ENCODE measurements at regions not wholly inside any gene's neighbourhood (a gene's known extent, or its start where the extent isn't known, plus 50 kb on each side); places are given as distances from the start of the nearest gene placed in this dataset.

DNA sequence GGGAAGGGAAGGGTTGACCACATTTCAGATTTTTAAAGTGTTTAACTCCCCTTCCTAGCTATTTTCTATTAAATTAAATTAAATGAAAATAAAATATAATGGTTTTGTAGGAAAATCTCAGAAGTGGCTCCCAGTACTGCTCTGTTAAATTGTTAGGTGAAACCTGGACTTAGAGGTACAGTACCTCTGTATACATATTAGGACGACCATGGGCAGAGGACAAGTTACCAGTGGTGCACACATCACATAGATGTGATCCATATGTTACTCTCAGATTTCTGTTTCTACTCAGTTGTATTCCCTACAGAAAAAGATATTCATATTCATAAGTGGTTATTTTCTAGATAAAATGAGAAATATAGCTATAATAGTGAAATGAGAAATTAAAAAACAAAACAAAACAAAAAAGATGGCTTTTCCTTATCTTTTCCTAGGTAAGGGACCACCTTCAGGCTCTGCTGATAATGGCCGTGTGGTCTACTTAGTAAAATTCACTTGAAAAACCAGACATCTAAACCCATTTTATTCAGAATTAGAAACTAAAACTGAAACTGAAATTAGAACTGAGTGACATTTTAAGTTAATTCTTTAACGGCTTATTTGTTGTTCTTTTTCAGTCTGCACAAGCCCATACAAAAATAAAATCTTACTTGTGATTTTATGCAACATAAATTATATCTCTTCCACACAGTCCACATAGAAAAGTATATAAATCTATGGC, 832.5 kb upstream of the CHAC2 start:
- DNase-seq (ENCODE audit: low spot score) = no peak

DNA sequence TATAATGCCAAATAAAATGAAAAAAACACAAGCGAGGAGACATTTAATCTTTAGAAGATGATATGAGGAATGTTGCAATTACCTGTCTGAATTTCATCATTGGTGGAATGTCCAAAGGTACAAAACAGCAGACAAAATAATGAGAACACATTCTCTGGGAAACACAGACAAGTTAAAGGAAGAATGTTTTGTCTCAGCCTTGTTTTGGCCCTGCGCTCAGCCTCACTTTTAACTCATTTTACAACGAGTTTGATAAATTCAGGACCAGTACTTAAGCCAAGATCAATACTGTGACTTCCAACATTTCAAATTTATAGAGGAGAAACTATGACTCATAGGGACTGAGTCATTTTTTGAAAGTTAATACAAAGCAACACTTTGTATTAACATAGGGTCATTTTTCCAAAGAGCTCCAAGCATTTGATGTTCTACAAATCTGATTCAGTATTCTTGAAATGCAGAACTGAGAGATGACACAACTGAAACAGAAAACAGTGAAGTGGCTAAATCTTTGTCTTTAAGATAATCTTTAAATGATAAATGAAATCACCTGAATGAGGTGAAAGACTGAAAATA, 833.2 kb upstream of the CHAC2 start:
- no peak for DNase-seq (ENCODE audit: low spot score)

DNA sequence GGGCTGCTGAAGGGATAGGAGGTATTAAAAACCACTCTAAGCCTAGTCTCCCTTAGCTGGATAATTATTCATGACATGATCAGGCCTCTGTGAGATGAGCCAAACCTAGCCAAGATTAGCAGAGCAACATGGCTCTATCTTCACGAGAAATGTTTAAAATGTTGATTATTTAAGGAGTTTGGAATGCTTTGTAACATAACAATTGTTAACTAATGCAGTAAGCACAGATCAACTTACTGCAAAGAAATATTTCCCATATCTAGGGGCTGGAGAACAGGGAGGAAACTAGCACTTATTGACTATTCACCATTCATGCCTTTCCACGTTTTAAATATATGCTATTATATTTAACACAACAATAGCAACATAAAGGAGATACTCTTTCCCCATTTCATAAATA, 833.7 kb upstream of the CHAC2 start:
- DNase-seq (ENCODE audit: low spot score) = no peak

DNA sequence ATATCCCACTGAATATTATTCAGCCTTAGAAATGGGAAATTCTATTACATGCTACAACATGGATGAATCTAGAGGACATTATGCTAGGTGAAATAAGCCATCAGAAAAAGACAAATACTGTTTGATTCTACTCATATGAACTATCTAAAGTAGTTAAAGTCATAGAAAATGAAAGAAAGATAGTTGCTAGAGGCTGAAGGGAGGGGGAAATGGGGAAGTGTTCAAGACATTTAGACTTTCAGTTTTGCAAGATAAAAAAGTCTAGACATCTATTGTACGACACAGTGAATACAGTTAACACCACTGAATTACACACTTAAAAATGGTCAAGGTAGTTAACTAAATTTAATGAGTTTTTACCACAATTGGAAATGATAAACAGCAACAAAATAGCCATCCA, 835.9 kb upstream of the CHAC2 start:
- no peak for DNase-seq (ENCODE audit: low spot score)

DNA sequence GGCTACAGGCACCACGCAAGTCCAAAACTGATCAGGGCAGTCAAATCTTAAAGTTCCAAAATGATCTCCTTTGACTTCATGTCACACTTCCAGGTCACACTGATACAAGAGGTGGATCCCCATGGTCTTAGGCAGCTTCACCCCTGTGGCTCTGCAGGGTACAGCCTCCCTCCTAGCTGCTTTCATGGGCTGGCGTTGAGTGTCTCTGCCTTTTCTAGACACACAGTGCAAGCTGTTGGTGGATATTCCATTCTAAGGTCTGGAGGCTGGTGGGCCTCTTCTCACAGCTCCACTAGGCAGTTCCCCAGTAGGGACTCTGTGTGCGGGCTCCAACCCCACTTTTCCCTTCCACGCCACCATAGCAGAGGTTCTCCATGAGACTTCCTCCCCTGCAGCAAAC, 838.2 kb upstream of the CHAC2 start:
- DNase-seq (ENCODE audit: low spot score) = no peak

DNA sequence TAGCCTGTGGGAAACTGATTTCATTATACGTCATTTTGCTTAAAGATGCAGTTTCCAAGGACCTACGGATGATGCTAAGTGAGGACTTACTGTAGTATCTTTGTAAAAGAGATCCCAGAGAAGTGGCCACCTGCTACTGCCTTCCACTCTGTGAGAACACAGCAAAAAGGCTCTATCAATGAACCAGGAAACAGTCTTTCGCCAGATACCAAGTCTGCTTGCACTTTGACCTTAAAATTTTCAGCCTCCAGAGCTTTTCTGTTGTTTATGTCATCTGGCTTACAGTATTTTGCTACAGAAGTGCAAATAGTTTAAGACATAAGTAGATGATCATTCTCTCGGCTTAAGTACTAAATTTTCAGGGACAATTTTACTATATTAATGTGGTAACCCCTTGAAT, 847.9 kb upstream of the CHAC2 start:
- DNase-seq (ENCODE audit: low spot score) = no peak

DNA sequence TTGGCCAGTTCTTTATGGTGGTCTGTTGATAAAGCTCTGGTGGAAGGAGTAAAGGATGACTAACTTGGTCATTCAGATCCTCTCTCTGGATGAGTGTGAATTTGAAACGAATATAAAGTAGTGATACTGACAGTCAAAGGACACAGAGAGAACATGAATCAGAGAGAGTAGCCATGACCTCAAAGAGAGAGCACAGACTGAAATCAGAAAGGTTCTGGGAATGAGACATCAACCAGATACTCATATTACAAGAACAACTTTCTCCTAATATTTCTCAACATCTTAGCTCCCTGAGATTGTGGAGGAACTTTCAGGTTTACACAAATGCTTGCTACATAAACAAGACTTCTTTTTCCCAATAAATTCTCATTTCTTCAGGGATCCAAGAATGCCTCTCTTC, 849.1 kb upstream of the CHAC2 start:
- DNase-seq (ENCODE audit: low spot score) = no peak

DNA sequence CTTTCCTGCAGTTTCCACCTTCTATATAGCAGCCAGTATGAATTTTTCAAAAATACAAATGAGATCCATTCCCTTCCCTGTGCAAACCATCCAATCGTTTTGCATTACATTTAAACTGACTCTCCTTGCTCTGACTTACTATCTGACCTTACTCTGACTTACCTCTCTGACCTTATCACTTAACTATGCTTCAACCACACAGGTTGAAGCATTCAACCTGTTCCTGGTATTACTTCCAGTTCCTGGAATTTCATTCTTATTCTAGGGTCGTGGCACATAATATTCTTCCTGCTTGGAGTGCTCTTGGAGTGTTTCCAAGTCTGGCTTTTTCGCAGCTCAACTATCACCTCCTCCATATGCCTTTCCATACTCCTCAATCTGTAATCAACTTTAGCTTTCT, 850.6 kb upstream of the CHAC2 start:
- DNase-seq (ENCODE audit: low spot score) = no peak

DNA sequence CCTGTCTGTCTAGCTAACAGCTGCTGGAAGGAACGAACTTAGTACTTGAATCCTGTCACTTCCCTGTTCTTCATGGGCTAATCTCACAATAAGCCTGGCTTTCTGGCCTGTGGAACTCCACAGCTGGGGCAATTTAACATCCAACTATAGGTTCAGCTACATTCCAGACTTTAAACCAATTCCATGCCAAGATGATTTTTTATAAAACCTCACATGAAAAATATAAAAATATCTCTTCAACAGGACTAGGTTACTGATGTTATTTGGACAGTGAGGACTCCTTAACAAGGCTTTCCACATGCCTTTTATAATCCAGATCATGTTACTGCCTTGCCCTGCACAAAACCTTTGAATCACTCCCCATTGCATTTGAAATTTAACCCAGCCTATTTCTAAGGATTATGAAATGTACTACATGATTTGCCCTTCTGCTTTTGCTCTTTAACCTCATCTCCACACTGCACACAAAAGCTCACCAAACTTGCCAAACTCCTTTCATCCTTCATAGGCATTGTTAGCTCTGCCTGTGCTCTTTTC, 863.2 kb upstream of the CHAC2 start:
- DNase-seq (ENCODE audit: low spot score) = no peak

DNA sequence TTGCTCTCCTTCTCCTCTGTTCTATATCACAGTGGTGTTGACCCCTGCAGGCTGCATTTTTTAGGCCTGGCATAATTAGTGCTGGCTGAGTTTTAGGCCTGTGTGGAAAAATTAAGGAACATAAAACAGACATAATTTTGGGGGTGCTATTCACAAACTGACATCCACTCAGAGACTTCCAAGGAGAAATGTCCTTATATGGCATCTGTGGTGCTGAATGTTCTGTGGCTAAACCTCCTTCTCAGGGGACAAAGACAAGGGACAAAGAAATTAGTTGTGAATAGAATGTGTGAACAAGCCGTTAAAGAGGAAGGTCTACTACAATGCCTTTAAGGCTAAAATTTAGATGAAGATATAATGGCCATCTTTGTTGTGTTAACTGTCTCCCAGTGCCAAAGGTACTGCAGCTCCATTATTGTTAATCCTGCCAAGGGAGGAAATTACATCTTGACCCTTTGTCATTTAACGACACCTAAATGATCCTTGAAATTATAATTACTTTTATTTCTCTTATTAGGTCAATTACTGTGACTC, 870.0 kb upstream of the CHAC2 start:
- DNase-seq (ENCODE audit: low spot score) = no peak

DNA sequence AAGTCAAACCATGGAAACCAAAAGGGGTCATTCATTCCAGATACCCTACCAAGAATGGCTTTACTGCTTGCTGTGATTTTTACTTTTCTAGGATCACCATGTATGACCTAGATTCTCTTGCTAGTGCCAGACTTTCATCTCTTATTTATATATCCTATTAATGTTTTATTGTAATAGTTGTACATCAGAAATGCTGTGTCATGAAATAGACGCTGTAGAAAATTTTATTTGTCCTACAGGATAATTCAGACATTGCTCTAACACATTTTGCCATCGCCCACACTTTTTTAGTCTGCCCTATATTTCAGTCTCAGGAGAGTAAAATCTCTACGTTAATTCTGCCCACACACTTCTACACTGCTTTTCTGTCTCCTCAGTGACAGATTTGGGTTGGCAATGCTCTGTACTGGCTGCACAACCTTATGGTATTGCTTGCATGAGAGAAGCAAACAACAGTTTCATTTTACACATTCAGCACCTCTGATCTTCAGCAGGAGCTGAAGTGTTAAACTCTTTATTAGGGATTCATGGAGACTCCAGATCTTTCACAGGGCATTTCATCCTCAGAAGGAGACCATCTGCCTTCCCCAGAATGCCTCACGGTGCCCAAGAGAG, 871.8 kb upstream of the CHAC2 start:
- DNase-seq (ENCODE audit: low spot score) = no peak

DNA sequence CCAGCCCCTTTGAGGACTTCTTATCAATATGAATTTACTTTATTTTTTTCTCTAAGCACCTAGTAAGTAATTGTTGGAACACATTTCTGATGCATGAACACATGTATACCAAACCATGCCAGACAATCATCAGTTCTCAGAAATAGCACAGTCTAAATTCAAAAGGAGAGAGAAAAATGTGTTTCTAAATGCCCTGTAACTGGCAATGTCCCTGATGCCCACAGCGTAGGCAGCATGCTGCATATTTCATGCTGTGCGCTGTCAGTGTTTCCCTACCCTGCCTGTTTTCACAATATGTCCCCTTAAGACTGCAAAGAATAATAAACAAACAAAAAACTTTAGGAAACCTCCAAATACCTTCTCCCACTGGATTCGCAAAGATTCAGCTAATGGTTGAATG, 881.0 kb upstream of the CHAC2 start:
- no peak for DNase-seq (ENCODE audit: low spot score)

DNA sequence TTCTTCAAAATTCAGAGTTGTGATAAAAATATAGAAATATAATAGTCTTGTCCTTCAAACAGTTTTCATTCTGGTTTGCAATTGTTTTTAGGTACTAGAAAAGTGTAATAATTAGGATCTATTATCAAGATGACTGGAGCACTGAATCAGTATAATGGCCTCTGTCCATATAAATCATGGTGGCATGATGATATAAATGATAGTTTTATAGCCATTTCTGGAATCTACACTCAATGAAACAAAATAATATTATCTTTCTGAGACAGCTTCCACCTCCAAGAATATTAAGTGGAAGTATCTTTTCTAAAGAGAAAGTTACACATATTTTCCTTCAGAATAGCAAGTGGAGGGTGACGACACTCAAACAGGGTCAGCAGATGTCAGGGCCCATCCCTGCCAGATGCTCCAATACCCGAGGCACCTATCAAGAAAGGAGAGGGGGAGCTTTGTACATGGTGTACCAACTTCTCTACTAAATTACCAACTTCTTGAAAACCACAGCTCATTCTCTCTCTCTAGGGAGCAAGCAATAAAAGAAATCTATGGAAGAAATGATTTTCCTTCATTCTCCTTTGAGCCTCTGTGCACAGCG, 882.7 kb upstream of the CHAC2 start:
- DNase-seq (ENCODE audit: low spot score) = no peak

DNA sequence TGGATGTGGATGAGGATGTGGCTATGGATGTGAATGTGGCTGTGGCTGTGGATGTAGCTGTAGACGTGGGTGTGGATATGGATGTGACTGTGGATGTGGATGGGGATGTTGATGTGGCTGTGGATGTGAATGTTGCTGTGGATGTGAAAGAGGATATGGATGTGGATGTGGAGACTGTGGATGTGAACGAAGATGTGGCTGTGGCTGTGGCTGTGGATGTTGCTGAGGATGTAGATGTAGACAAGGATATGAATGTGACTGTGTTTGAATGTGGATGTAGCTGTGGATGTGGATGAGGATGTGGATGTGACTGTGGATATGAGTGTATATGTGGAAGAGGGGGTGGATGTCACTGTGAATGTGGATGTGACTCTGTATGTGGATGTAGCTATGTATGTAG, 884.6 kb upstream of the CHAC2 start:
- DNase-seq (ENCODE audit: low spot score) = no peak

DNA sequence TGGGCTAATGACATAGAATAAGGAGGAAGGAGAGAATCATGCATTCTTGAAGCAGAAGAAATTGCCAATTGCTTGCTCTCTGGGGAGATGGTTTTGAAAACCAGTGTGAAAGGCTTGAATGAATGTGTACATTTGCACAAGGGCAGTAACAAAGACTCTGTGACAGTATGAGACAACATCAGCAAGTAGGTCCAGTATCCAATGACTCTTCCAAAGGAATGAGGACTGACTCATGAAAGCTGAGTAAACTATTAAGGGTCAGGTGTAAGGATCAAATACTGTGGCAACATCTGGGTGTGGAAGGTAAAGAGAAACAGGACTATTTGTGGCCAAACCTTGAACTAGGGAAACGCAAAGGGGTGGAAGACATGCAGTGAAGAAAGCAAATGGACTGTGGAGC, 886.0 kb upstream of the CHAC2 start:
- no peak for DNase-seq (ENCODE audit: low spot score)

DNA sequence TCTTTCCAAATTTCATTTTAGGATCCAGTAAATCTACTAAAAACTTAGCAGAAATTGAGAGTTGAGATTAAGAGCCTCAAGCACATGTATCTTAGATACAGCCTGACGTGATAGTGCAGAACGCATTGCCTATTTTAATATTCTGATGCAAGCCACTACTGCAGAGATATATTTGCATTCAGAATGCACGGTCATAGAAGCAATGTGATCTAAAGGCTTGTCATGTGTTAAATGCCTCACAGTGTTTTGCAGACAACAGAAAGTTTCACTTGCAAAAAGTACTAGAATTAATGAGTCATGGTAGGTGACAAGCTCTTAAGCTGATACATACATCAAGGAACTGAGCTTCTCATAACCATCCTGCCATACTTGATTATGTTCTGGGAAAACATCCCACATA, 886.7 kb upstream of the CHAC2 start:
- no peak for DNase-seq (ENCODE audit: low spot score)

DNA sequence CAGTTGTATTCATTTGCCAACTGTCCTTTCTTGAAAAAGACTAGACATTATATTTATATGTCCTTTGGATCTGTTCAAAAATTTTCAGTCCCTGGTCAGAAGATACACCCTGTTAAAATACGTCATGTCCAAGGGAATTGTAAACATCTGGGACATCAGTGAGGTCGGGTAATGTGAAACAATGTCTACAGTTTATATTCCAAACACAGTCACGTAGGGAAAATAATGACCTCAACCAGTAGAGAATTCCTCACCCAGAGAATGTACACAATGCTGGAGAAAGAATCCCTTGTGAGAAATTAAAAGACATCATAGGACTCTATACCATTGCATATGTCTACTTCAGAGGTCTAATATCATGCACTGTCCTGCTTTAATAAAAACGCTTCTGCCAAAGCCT, 888.0 kb upstream of the CHAC2 start:
- DNase-seq (ENCODE audit: low spot score) = no peak

DNA sequence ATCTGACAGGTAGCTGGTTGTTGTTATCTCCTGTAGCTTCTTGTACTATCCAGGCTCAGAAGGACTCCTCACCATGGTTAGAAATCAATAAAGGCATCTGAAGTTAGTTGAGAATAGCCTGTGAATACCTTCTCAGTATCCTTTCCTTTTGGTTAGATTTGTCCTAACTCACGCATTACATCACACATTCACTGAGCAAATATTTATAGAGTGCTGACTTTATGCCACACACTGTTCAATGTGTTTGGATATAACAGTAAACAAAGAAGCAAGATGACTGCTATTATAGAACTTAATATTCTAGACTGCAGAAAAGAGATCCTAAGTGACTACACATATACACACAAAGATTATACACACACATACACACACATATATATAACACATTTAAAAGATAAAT, 889.9 kb upstream of the CHAC2 start:
- no peak for DNase-seq (ENCODE audit: low spot score)

DNA sequence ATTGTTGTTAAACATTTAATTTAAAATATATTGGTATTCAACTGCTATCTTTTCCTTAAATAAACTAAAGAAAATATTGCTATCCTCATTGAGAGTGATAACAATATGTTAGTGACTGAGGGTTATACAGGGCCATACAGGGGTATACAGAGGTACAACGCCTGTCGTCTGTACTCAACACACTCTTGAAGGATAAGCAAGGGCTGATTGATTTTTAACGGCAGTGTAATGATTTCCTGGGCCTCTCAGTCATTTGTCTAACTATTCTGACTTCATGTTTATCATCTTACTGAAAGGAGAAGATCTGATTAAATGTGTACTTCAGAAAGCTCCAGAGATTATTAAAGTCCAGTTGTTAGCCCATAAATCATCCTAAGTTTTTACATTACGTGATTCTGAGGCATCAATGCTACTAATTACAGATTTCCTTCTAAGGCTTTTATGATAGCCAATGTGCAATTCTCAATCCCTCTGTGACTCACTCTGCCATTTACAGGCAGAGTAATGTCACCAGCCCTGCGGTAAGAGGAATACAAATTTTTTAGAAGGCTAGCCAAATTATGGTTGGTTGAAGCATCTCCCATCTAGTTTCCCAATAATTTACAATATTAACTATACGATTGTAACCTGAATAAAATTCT, 893.0 kb upstream of the CHAC2 start:
- DNase-seq (ENCODE audit: low spot score) = no peak

DNA sequence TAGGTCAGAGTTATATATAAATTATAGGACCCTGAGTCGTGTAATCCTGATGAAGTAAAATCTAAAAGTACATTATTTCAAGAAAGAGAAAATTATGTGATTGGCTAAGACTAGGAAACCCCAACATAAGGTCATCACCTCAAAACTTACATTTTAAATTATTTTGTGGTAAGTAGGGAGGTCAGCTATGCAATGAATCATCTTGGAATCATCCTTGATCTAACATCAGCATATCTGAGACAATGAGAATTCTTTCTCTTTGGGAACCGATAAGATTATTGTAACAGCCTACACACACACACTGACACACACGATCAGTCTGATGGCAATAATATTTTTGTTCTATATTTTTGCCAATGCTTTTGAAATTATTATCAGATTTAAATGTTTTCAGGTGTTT, 904.8 kb upstream of the CHAC2 start:
- no peak for DNase-seq (ENCODE audit: low spot score)

DNA sequence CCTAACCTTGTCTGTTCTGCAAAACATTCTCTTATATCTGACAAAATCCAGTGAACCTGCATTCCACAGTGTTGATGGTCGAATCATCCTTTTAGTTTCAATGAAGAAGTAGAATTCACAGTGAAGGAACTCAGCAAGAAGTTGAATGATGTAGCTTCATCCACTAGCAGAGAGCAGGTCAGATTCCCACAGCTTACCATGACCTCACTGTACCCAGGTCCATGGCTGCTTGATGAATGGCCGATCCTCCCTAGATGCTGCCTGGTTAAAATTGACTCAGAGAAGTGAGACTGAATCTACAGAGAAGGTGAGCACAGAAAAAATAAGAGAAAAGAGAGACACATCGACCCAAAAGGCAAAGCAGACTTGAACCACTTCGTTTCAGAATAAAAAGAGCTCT, 906.0 kb upstream of the CHAC2 start:
- DNase-seq (ENCODE audit: low spot score) = no peak

DNA sequence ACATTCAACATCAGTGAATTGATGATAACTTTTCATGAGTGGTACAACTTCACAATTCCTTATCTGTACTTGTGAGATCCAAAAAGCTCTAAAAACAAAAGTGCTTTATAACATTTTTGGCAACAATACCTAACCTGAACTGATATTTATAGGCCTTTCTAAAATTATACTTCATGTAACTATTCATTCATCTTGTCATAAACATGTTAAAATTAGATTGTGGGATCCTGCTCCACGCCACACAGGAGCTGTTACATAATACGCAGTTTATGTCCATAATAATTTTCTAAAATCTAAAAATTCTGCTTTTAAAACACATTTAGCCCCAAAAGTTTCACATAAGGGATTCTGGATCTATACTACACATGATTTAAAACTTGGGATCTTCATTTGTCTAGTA, 908.5 kb upstream of the CHAC2 start:
- DNase-seq (ENCODE audit: low spot score) = no peak

DNA sequence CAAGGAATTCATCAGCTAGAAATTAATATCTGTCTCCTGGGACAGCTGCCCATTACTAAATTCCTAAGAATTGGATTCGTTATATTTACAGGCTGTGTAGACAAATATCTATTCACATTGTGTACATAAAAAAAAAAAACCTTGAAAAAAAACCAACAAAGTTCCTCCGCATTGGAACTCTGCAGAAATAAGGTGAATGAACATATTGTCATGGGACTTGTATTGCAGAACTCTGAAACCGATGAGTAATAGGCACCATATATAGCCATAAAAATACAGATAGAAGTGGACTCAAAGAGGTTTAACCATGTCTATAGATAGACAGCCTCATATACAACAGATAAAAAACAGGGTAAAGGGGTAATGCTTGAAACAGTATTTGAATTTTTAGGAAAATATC, 909.9 kb upstream of the CHAC2 start:
- DNase-seq (ENCODE audit: low spot score) = no peak
